ENCODE measurements at regions not wholly inside any gene's neighbourhood (a gene's known extent, or its start where the extent isn't known, plus 50 kb on each side); places are given as distances from the start of the nearest gene placed in this dataset.

- H3K4me1 Mint-ChIP-seq, result no peaks in the 10 kb centered on the region
- H3K4me3 Mint-ChIP-seq, result no peak overlapping the region
- no peak for TF ChIP-seq CTCF (IDR thresholded peaks at IDR 0.05; ENCODE audit: unreplicated experiment)
- no peak for DNase-seq (ENCODE audit: low spot score in 2 of 2, unreplicated experiment in 2 of 2)
- H3K36me3 Mint-ChIP-seq, result no peaks in the 10 kb centered on the region
- peaks cover 3% of the 10 kb centered on the region for H3K9me3 Mint-ChIP-seq
- H3K27ac Mint-ChIP-seq, result no peak overlapping the region
- no peaks in the 10 kb centered on the region for H3K27me3 Mint-ChIP-seq (ENCODE audit: low read depth)
These were observed 60.1 kb upstream of the DLX2 start for GRCh38 chr2:172162739-172163336.

GRCh38 chr2:172168917-172169346 is 66.2 kb upstream of the DLX2 start:
- TF ChIP-seq CTCF (IDR thresholded peaks at IDR 0.05; ENCODE audit: unreplicated experiment), result no peak
- Mint-ChIP-seq H3K27ac (no peak overlapping the region), H3K4me3 (no peak overlapping the region), H3K9me3 (no peaks in the 10 kb centered on the region), H3K27me3 (ENCODE audit: low read depth) (peaks cover 21% of the 10 kb centered on the region), H3K36me3 (no peaks in the 10 kb centered on the region), H3K4me1 (peaks cover 11% of the 10 kb centered on the region)
- no peak for DNase-seq (ENCODE audit: low spot score in 2 of 2, unreplicated experiment in 2 of 2)

DNA sequence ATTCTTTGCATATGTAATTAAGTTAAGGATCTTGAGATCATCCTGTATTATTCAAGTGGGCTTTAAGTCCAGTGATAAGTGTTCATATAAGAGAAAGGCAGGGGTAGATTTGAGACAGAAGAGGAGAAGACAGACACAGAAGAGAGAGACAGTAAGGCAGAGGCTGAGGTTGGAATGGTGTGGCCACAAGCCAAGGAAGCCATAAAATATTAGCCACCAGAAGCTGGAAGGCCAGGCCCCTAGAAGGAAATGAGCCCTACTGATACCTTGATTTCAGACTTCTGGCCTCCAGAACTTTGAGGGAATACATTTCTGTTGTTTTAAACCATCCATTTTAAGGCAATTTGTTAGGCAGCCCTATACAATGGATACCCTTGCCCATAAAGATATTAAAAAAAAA is 66.9 kb upstream of the DLX2 start:
- Mint-ChIP-seq H3K4me1 (peaks cover 11% of the 10 kb centered on the region), H3K4me3 (no peak overlapping the region), H3K27me3 (ENCODE audit: low read depth) (peaks cover 23% of the 10 kb centered on the region), H3K9me3 (no peaks in the 10 kb centered on the region), H3K27ac (no peak overlapping the region), H3K36me3 (no peaks in the 10 kb centered on the region)
- TF ChIP-seq CTCF (IDR thresholded peaks at IDR 0.05; ENCODE audit: unreplicated experiment), result no peak
- no peak for DNase-seq (ENCODE audit: low spot score in 2 of 2, unreplicated experiment in 2 of 2)

GRCh38 chr2:172172513-172173173 is 69.9 kb upstream of the DLX2 start:
- H3K4me1 Mint-ChIP-seq, result peaks cover 11% of the 10 kb centered on the region
- no peak overlapping the region for H3K27ac Mint-ChIP-seq
- no peaks in the 10 kb centered on the region for H3K36me3 Mint-ChIP-seq
- peak overlapping the region; percentile 69 for H3K4me3 Mint-ChIP-seq
- peak; percentile 56 to 84 for DNase-seq (ENCODE audit: low spot score in 2 of 2, unreplicated experiment in 2 of 2)
- peaks cover 6% of the 10 kb centered on the region for H3K9me3 Mint-ChIP-seq
- H3K27me3 Mint-ChIP-seq (ENCODE audit: low read depth), result peaks cover 23% of the 10 kb centered on the region
- peak; percentile 69 for TF ChIP-seq CTCF (IDR thresholded peaks at IDR 0.05; ENCODE audit: unreplicated experiment)

- Mint-ChIP-seq H3K27me3 (ENCODE audit: low read depth) (peaks cover 23% of the 10 kb centered on the region), H3K36me3 (no peaks in the 10 kb centered on the region), H3K4me3 (peak overlapping the region; percentile 69), H3K9me3 (peaks cover 6% of the 10 kb centered on the region), H3K4me1 (peaks cover 12% of the 10 kb centered on the region), H3K27ac (no peak overlapping the region)
- DNase-seq (ENCODE audit: low spot score in 2 of 2, unreplicated experiment in 2 of 2), result no peak
- no peak for TF ChIP-seq CTCF (IDR thresholded peaks at IDR 0.05; ENCODE audit: unreplicated experiment)
These were observed 70.5 kb upstream of the DLX2 start for GRCh38 chr2:172173174-172173706.
